KMS-11 (cell line): ENCODE measurements at regions not wholly inside any gene's neighbourhood (a gene's known extent, or its start where the extent isn't known, plus 50 kb on each side); places are given as distances from the start of the nearest gene placed in this dataset.
A peak's percentile ranks its signal among the peaks of the same experiment; 100 is the strongest.

Experiments used
- H2AFZ ChIP-seq: fragments of 200-600 bp; sonication (generic); 2 replicates; pipeline ENCODE4 v1.6.1; 2016; ENCODE audit warnings: antibody characterized with exemption, mixed run types, low read depth
- H3K27ac ChIP-seq: fragments of 200-600 bp; sonication (generic); 2 replicates; pipeline ENCODE4 v1.6.1; 2016; ENCODE audit warnings: mild to moderate bottlenecking, mixed run types
- H3K27me3 ChIP-seq: fragments of 200-600 bp; sonication (generic); 2 replicates; pipeline ENCODE4 v1.6.1; 2017; ENCODE audit warnings: mild to moderate bottlenecking, low read depth, mixed run types, moderate library complexity; ENCODE audit not compliant: insufficient read depth
- H3K36me3 ChIP-seq: fragments of 200-600 bp; sonication (generic); 2 replicates; pipeline ENCODE4 v1.6.1; 2017; ENCODE audit warnings: mild to moderate bottlenecking, mixed run types; ENCODE audit not compliant: insufficient read depth
- H3K4me1 ChIP-seq: fragments of 200-600 bp; sonication (generic); 2 replicates; pipeline ENCODE4 v1.6.1; 2016; ENCODE audit warnings: mild to moderate bottlenecking, low read depth, mixed run types; ENCODE audit not compliant: poor library complexity, severe bottlenecking
- H3K4me2 ChIP-seq: fragments of 200-600 bp; sonication (generic); 2 replicates; pipeline ENCODE4 v1.7.0; 2016; ENCODE audit warnings: mild to moderate bottlenecking, mixed run types
- H3K4me3 ChIP-seq: fragments of 200-600 bp; sonication (generic); IDR thresholded peaks from 2 replicates; pipeline ENCODE4 v1.6.1; 2017; ENCODE audit warnings: low read depth, low read length, mixed read lengths; ENCODE audit not compliant: insufficient read depth
- H3K79me2 ChIP-seq: fragments of 200-600 bp; sonication (generic); 2 replicates; pipeline ENCODE4 v1.6.1; 2016; ENCODE audit warnings: low read depth, mixed run types; ENCODE audit not compliant: insufficient read depth
- H3K9ac ChIP-seq: fragments of 200-600 bp; sonication (generic); 2 replicates; pipeline ENCODE4 v1.6.1; 2016; ENCODE audit warnings: mild to moderate bottlenecking, mixed run types
- H4K20me1 ChIP-seq: fragments of 200-600 bp; sonication (generic); 2 replicates; pipeline ENCODE4 v1.6.1; 2016; ENCODE audit warnings: mild to moderate bottlenecking, mixed run types; ENCODE audit not compliant: insufficient read depth
- TF ChIP-seq, protein P1 (sequence below): fragments of 200-600 bp; sonication (generic); conservative IDR thresholded peaks from 2 replicates; pipeline ENCODE4 v1.6.1; 2017; ENCODE audit warnings: low read depth, mild to moderate bottlenecking, antibody characterized with exemption, low read length, moderate library complexity, mixed read lengths

DNA sequence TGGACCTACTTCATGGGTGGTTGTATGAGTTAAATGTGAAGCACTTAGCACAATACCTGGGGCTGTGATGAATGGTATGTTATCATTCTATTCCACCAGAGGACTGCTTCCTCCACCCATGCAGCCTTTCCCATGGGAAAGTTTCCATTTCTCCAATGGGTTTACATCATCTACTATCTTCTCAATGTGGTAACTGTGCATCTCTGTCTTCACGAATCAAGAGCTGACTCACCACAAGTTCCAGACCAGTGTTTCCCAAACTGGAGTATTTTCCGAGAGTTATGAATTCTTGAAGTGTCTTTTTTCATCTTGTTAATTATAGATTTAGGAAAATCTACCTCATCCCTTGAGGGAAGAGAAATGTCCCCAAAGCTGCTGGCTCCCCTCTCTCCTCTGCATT, 182.8 kb downstream of the UNC5CL start:
- Histone ChIP-seq H3K4me1 (no peaks in the 10 kb centered on the region), H3K4me2 (no peak overlapping the region), H3K9ac (no peak overlapping the region), H3K79me2 (no peaks in the 10 kb centered on the region), H3K27me3 (no peaks in the 10 kb centered on the region), H3K4me3 (no peak overlapping the region), H4K20me1 (no peaks in the 10 kb centered on the region), H3K27ac (no peak overlapping the region), H2AFZ (no peak overlapping the region), H3K36me3 (no peaks in the 10 kb centered on the region)
- TF ChIP-seq, protein P1, sequence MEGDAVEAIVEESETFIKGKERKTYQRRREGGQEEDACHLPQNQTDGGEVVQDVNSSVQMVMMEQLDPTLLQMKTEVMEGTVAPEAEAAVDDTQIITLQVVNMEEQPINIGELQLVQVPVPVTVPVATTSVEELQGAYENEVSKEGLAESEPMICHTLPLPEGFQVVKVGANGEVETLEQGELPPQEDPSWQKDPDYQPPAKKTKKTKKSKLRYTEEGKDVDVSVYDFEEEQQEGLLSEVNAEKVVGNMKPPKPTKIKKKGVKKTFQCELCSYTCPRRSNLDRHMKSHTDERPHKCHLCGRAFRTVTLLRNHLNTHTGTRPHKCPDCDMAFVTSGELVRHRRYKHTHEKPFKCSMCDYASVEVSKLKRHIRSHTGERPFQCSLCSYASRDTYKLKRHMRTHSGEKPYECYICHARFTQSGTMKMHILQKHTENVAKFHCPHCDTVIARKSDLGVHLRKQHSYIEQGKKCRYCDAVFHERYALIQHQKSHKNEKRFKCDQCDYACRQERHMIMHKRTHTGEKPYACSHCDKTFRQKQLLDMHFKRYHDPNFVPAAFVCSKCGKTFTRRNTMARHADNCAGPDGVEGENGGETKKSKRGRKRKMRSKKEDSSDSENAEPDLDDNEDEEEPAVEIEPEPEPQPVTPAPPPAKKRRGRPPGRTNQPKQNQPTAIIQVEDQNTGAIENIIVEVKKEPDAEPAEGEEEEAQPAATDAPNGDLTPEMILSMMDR: no peak

DNA sequence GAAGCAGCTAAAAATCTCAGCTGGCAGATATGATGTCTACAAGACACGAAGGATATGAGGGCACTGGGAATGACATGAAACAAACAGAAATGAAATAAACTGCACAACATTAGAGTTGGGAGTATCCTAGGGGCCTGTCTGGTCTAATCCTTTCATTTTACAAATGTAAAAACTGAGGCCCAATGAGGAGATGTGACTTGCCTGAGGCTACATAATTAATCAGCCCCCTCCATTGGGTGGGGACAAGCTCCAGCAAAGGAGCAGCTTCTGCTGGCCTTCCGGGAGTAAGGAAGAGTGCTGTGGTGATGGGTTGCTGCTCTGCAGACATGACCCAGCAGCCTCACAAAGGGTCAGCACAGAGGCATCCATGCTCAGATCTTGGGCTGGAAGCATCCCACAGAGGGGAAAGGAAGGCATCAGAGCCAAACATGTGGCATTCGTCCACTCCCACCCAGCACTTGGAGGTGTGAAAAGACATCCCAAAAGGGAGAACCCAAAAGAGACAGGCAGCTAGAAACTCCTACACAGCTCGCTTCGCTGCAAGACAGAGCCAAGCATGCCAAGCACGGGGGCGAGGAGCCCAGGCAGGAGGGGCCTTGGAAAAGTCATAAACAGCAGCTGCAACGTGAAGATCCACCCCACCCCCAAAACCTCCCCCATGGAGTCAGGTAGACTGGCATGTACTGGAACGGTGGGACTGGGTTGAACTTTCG, 183.7 kb downstream of the UNC5CL start:
- TF ChIP-seq, protein P1: no peak
- no peaks in the 10 kb centered on the region for H4K20me1 ChIP-seq
- no peak overlapping the region for H2AFZ ChIP-seq
- H3K27me3 ChIP-seq: no peaks in the 10 kb centered on the region
- H3K27ac ChIP-seq: no peak overlapping the region
- H3K4me2 ChIP-seq: no peak overlapping the region
- H3K79me2 ChIP-seq: no peaks in the 10 kb centered on the region
- H3K9ac ChIP-seq: no peak overlapping the region
- H3K36me3 ChIP-seq: no peaks in the 10 kb centered on the region
- H3K4me1 ChIP-seq: no peaks in the 10 kb centered on the region
- H3K4me3 ChIP-seq: no peak overlapping the region

DNA sequence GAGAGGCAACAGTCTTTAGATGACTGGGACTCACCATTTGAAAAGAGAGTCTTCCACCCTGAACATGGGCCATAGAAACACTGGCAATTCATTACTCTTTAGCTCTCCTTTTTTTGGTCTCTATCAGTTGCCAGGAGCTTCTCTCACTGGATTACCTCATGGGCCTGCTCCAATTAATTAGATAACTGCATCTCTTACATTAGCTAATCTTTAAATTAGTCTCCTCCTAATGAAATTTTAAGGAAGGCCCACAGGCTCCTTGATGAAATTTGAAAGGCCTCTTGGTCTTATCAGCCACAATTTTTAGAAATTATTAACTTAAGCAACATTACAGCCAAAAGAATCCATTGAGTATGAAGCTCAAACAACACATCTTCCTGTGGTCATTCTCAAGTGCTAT, 184.4 kb downstream of the UNC5CL start:
- H3K27me3 ChIP-seq: no peaks in the 10 kb centered on the region
- H3K27ac ChIP-seq: no peak overlapping the region
- H3K9ac ChIP-seq: no peak overlapping the region
- H3K4me2 ChIP-seq: no peak overlapping the region
- no peaks in the 10 kb centered on the region for H3K79me2 ChIP-seq
- H3K36me3 ChIP-seq: no peaks in the 10 kb centered on the region
- H2AFZ ChIP-seq: no peak overlapping the region
- TF ChIP-seq, protein P1: no peak
- no peaks in the 10 kb centered on the region for H3K4me1 ChIP-seq
- no peaks in the 10 kb centered on the region for H4K20me1 ChIP-seq
- no peak overlapping the region for H3K4me3 ChIP-seq

DNA sequence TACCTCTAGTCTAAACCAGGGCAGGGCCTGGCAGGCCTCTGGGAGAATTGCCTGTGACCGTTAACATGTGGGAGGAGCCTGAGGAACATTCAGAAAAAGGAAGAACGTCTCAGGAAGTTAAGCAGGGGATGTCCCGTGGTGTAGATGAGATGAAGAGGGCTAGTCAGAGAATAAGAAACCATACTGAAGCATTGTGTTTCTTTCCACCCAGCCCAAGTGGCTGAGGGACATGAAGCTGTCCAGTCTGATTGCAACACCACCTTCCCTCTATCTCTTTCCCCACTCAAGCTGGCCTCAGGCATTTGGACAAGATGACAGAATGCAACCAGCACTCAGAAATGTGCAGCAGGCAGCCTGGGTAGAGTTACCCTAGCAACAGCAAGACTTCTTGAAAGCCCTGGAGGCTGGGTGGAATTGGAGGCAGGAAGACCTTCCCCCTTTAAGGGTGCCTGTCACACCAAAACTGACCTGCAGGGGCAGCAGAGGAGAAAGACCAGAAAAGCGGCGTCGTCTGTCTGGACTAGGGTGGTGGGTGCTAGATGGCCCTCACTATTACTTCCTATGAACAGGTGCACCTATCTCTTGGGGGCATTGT, 186.1 kb downstream of the UNC5CL start:
- H3K4me3 ChIP-seq: no peak overlapping the region
- no peaks in the 10 kb centered on the region for H3K4me1 ChIP-seq
- no peaks in the 10 kb centered on the region for H3K36me3 ChIP-seq
- no peaks in the 10 kb centered on the region for H3K27me3 ChIP-seq
- TF ChIP-seq, protein P1: peak; percentile 67
- no peak overlapping the region for H3K27ac ChIP-seq
- no peak overlapping the region for H3K4me2 ChIP-seq
- no peaks in the 10 kb centered on the region for H3K79me2 ChIP-seq
- H3K9ac ChIP-seq: no peak overlapping the region
- H4K20me1 ChIP-seq: no peaks in the 10 kb centered on the region
- no peak overlapping the region for H2AFZ ChIP-seq
